GM12875 (cell line): ENCODE measurements at regions not wholly inside any gene's neighbourhood (a gene's known extent, or its start where the extent isn't known, plus 50 kb on each side); places are given as distances from the start of the nearest gene placed in this dataset.
"Not testable (repeated sequence)": the region's sequence is repeated elsewhere in the genome, so short reads cannot be mapped to it uniquely, and the experiment has no call there.

Source experiments
- H3K4me3 ChIP-seq: one replicate; pipeline ENCODE4 v1.5.1; 2011; ENCODE audit warnings: low read depth, low read length, control low read depth
- CTCF ChIP-seq: IDR thresholded peaks from 2 replicates; pipeline ENCODE4 v1.5.1; 2011; ENCODE audit warnings: low read depth, mild to moderate bottlenecking, control low read depth, inconsistent platforms, low read length, moderate library complexity, borderline replicate concordance; ENCODE audit not compliant: insufficient read depth

GRCh38 chr3:154872074-154872473 is 208.0 kb upstream of the MME start:
- no peak for TF ChIP-seq CTCF
- H3K4me3 ChIP-seq: no peak overlapping the region

DNA sequence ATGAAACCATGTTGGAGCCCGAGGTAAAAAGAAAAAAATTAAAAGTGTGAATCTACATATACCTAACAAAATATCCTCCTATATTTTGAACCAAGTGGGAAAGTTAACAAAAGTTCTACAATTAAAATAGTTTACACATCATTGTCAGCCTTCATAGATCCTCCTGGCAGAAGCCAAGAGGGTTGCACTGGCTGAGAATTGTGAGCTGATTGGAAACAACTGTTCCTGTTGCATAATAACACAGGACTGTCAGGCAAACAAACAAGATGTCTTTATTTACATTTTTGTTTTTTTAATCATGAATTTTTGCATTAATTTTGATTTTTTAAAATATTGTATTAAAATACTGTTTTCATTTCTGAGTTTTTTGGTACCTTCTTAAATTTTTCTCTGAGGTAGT is 215.2 kb upstream of the MME start:
- H3K4me3 ChIP-seq: no peak overlapping the region
- TF ChIP-seq CTCF: no peak

DNA sequence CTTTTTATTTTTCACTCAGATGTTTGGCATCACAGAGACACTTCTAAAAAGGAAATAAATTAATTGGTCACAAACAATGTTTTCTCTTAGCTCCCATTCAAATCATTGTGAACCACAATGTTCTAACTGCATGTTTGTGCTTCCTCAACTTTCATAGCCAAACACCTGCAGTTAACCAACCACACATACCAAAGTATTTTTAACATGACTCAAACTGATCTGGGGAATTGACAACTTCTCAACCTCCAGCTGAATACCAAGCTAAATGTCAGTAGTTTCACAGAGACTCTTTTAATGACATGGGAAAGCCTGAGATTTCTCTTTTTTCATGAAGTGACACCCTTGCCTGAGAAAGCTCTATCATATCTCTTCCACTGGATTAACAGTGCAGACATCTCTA is 217.9 kb upstream of the MME start:
- no peak overlapping the region for H3K4me3 ChIP-seq
- no peak for TF ChIP-seq CTCF

DNA sequence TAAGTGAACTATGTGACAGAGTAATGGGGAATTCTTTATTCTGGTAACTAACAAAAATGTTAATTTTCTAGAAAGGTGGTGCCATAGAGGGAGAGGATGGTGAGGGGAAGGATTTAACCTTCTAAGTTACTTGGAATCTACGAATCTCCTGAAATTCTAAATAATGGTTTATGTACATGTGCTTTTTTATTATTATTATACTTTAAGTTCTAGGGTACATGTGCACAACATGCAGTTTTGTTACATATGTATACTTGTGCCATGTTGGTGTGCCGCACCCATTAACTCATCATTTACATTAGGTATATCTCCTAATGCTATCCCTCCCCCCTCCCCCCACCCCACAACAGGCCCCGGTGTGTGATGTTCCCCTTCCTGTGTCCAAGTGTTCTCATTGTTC is 227.1 kb upstream of the MME start:
- H3K4me3 ChIP-seq: not testable (repeated sequence)

DNA sequence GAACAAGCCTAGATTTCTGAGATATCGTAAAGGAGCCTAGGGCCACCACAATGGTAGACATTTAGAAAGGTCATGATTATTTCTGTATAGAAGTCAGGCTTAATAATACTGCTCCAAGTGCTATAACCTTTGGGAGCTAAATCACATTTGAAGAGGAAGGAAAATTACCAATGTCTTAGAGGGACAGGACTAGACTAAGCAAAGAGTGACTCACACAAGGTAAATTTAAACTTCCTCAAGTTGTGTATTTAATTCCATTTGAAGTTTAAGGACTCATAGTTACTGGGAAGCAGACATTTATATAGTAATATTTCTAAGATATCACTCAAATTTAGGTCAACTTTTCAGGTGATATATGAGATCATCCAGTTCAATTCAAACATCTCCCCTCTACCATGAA is 227.6 kb upstream of the MME start:
- H3K4me3 ChIP-seq: no peak overlapping the region
- no peak for TF ChIP-seq CTCF

DNA sequence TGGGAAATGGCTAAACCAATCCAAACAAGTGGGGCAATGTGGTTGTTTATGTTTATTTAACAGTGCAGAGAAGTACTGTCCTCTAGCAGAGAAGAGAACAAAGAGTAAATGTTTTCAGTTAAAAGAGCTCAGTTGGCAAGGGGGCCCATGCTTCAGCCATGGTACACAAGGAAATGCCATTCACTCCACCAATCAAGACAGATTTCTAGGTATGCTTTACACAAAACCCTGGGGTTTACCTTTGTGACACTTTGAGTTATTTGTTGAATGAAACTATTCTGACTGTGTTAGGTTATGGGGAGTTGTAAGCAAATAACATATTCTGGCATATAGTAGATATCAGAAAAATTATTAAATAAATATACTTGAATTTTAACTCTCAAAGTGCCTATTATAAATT is 228.5 kb upstream of the MME start:
- no peak for TF ChIP-seq CTCF

DNA sequence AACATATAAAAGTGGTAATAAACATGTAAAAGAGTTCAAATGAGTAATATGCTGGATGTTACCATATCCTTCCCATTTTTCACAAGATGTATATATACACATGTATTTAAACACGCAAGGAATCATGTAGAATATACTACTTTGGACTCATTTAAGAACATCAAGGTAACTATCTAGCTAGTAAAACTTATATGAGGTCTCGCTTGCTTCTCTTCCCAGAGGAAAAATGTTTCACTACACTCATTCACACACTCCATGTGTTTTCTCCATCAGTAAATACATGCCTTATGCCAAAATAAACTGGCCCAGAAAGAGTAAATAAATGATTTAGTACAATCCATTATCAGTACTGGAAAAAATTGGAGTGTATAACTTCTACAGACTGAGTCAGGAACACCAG is 229.2 kb upstream of the MME start:
- H3K4me3 ChIP-seq: no peak overlapping the region
- no peak for TF ChIP-seq CTCF

More for the DNA sequence above, 228.5 kb upstream of the MME start:
- H3K4me3 ChIP-seq: no peak overlapping the region

- no peak overlapping the region for H3K4me3 ChIP-seq
- no peak for TF ChIP-seq CTCF
Measured at GRCh38 chr3:154849408-154849807, 230.7 kb upstream of the MME start.
